Gastrocnemius medialis (tissue), 4 donors: ENCODE measurements at regions not wholly inside any gene's neighbourhood (a gene's known extent, or its start where the extent isn't known, plus 50 kb on each side); places are given as distances from the start of the nearest gene placed in this dataset.

ENCODE experiments used
- POLR2A ChIP-seq, 2 donors: fragments of 450-650 bp; IDR thresholded peaks; one replicate each; pipeline ENCODE4 v1.6.1; 2017; ENCODE audit warnings: antibody characterized with exemption in 2 of 2, mild to moderate bottlenecking in 2 of 2, moderate library complexity in 2 of 2
- TF ChIP-seq, protein P1 (sequence below), 5 experiments: fragments of 450-650 bp in 3 of 5; fragments of 200-600 bp in 2 of 5; sonication (generic) in 2 of 5; IDR thresholded peaks in 4 of 5; conservative IDR thresholded peaks in 1 of 5; 1 replicate in 4 of 5; 2 replicates in 1 of 5; pipeline ENCODE4 v1.5.1; 2016 to 2019; ENCODE audit warnings: antibody characterized with exemption in 5 of 5, mild to moderate bottlenecking in 3 of 5, moderate library complexity in 3 of 5

GRCh38 chr5:82794876-82795275 lies 282.3 kb downstream of the TMEM167A start:
- TF ChIP-seq, protein P1, sequence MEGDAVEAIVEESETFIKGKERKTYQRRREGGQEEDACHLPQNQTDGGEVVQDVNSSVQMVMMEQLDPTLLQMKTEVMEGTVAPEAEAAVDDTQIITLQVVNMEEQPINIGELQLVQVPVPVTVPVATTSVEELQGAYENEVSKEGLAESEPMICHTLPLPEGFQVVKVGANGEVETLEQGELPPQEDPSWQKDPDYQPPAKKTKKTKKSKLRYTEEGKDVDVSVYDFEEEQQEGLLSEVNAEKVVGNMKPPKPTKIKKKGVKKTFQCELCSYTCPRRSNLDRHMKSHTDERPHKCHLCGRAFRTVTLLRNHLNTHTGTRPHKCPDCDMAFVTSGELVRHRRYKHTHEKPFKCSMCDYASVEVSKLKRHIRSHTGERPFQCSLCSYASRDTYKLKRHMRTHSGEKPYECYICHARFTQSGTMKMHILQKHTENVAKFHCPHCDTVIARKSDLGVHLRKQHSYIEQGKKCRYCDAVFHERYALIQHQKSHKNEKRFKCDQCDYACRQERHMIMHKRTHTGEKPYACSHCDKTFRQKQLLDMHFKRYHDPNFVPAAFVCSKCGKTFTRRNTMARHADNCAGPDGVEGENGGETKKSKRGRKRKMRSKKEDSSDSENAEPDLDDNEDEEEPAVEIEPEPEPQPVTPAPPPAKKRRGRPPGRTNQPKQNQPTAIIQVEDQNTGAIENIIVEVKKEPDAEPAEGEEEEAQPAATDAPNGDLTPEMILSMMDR (IDR thresholded peaks at IDR 0.05 in 4 of 5, conservative IDR thresholded peaks at IDR 0.05 in 1 of 5) = no peak
- TF ChIP-seq POLR2A (IDR thresholded peaks at IDR 0.05) = no peak
